ENCODE measurements at regions not wholly inside any gene's neighbourhood (a gene's known extent, or its start where the extent isn't known, plus 50 kb on each side); places are given as distances from the start of the nearest gene placed in this dataset.

DNA sequence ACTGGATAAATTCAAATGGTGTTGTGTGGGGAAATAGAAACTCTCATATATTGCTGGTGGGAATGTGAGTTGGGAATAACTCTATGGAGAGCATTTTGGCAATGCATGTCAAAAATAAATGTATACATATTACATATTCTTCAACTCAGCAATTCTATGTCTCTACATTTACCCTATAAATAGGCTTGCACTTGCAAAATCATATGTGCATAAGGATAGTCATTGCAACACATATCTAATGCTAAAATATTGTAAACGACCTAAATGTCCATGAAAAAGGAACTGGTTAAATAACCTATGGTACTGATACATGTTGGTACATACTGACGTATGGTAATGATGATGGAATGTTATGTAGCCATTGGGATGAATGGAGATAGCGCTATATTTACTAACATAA, 94.5 kb upstream of the CHD1 start:
- H3K18ac ChIP-seq (ENCODE audit: low read length) = no peak overlapping the region
- no peak for DNase-seq
- no peak overlapping the region for H4K12ac ChIP-seq (ENCODE audit: low read depth, low read length)
- no peak overlapping the region for H3K23ac ChIP-seq (ENCODE audit: low read length)
- H3K4me1 ChIP-seq (ENCODE audit: control insufficient read depth in 1 of 2, insufficient read depth in 2 of 2, low read length in 2 of 2) = peaks cover 3 to 6% of the 10 kb centered on the region in 2 experiments
- no peak overlapping the region for H4K91ac ChIP-seq (ENCODE audit: low read depth, low read length)
- no peak overlapping the region for H4K8ac ChIP-seq (ENCODE audit: low read depth, low read length)
- no peaks in the 10 kb centered on the region for H3K9me3 ChIP-seq (ENCODE audit: insufficient read depth, low read depth, low read length)
- no peak overlapping the region for H3K4me3 ChIP-seq (ENCODE audit: low read depth, low read length)
- no peak overlapping the region for H2BK12ac ChIP-seq (ENCODE audit: low read length)
- H2BK120ac ChIP-seq (ENCODE audit: insufficient read depth, low read length, poor library complexity) = no peak overlapping the region
- no CpG with 5 or more reads among the region's 3 CpGs for WGBS (ENCODE audit: extremely low coverage, insufficient coverage, insufficient read length)
- no peak overlapping the region for H2AK5ac ChIP-seq (ENCODE audit: low read length)
- H3K36me3 ChIP-seq (ENCODE audit: control insufficient read depth in 1 of 2, insufficient read depth in 2 of 2, low read length in 2 of 2) = no peaks in the 10 kb centered on the region
- no peak overlapping the region for H3K9ac ChIP-seq (ENCODE audit: low read length)
- no peak overlapping the region for H3K14ac ChIP-seq (ENCODE audit: low read length)
- no peak overlapping the region for H3K27ac ChIP-seq (ENCODE audit: low read depth, low read length)
- no peak overlapping the region for H3K4ac ChIP-seq (ENCODE audit: low read depth, low read length)
- no peaks in the 10 kb centered on the region for H3K79me1 ChIP-seq (ENCODE audit: low read length)
- no peak overlapping the region for H3K4me2 ChIP-seq (ENCODE audit: low read length)
- no peaks in the 10 kb centered on the region for H3K27me3 ChIP-seq (ENCODE audit: insufficient read depth, low read length)
- H2BK5ac ChIP-seq (ENCODE audit: low read depth, low read length, poor library complexity) = no peak overlapping the region
- no peak overlapping the region for H2AFZ ChIP-seq (ENCODE audit: insufficient read depth, low read length, poor library complexity)
- H3K79me2 ChIP-seq (ENCODE audit: control insufficient read depth, insufficient read depth, low read length, poor library complexity) = no peaks in the 10 kb centered on the region

DNA sequence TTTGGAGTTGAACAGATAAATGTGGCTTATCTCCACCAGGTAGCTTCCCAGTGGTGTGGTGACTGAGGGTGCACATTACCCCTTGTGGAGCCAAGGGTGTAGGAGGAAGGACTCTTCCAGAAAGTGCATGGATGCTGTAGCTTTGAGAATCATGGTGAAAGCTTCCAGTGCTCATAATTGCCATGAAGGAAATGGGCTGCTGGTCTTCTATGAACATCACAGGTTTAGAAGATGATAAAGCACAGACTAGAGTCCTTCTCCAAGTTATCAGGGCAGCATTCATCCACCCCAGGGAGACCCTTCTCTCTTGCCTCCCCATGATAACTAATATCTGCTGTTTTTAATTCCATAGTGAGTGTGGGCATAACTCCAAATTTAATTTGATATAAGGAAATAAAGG, 93.4 kb upstream of the CHD1 start:
- no peaks in the 10 kb centered on the region for H3K27me3 ChIP-seq (ENCODE audit: insufficient read depth, low read length)
- no peak overlapping the region for H3K14ac ChIP-seq (ENCODE audit: low read length)
- no peak overlapping the region for H2AFZ ChIP-seq (ENCODE audit: insufficient read depth, low read length, poor library complexity)
- H2BK120ac ChIP-seq (ENCODE audit: insufficient read depth, low read length, poor library complexity) = no peak overlapping the region
- H4K8ac ChIP-seq (ENCODE audit: low read depth, low read length) = no peak overlapping the region
- no peak overlapping the region for H3K9ac ChIP-seq (ENCODE audit: low read length)
- no peak overlapping the region for H3K18ac ChIP-seq (ENCODE audit: low read length)
- H3K79me2 ChIP-seq (ENCODE audit: control insufficient read depth, insufficient read depth, low read length, poor library complexity) = no peaks in the 10 kb centered on the region
- H3K4me1 ChIP-seq (ENCODE audit: control insufficient read depth in 1 of 2, insufficient read depth in 2 of 2, low read length in 2 of 2) = peaks cover 3 to 6% of the 10 kb centered on the region in 2 experiments
- no peaks in the 10 kb centered on the region for H3K79me1 ChIP-seq (ENCODE audit: low read length)
- H3K23ac ChIP-seq (ENCODE audit: low read length) = no peak overlapping the region
- no peaks in the 10 kb centered on the region for H3K36me3 ChIP-seq (ENCODE audit: control insufficient read depth in 1 of 2, insufficient read depth in 2 of 2, low read length in 2 of 2)
- no peak overlapping the region for H3K27ac ChIP-seq (ENCODE audit: low read depth, low read length)
- no peak overlapping the region for H3K4ac ChIP-seq (ENCODE audit: low read depth, low read length)
- H2BK12ac ChIP-seq (ENCODE audit: low read length) = no peak overlapping the region
- H3K4me2 ChIP-seq (ENCODE audit: low read length) = no peak overlapping the region
- H4K91ac ChIP-seq (ENCODE audit: low read depth, low read length) = no peak overlapping the region
- no peaks in the 10 kb centered on the region for H3K9me3 ChIP-seq (ENCODE audit: insufficient read depth, low read depth, low read length)
- no peak for DNase-seq
- H2AK5ac ChIP-seq (ENCODE audit: low read length) = no peak overlapping the region
- no peak overlapping the region for H2BK5ac ChIP-seq (ENCODE audit: low read depth, low read length, poor library complexity)
- no peak overlapping the region for H3K4me3 ChIP-seq (ENCODE audit: low read depth, low read length)
- H4K12ac ChIP-seq (ENCODE audit: low read depth, low read length) = no peak overlapping the region

DNA sequence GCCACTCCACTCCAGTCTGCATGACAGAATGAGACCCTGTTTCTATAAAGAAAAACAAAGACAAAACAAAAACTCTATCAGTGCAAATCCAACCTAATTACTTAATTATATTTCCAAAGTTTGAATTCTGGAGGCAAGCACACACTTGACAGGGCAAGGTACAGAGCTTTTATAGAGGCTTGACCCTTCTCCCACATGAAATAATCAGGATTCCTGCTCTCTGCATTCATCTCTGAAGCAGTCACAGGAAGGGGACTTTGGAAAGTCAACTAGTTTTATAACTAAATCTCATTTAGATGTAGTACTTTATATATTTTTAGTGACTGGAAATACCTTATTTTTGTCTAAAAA, 91.9 kb upstream of the CHD1 start:
- Histone ChIP-seq H2BK120ac (ENCODE audit: insufficient read depth, low read length, poor library complexity) (no peak overlapping the region), H3K36me3 (ENCODE audit: control insufficient read depth in 1 of 2, insufficient read depth in 2 of 2, low read length in 2 of 2) (no peaks in the 10 kb centered on the region), H3K4me2 (ENCODE audit: low read length) (no peak overlapping the region), H3K4ac (ENCODE audit: low read depth, low read length) (no peak overlapping the region), H3K18ac (ENCODE audit: low read length) (no peak overlapping the region), H3K27me3 (ENCODE audit: insufficient read depth, low read length) (no peaks in the 10 kb centered on the region), H2BK12ac (ENCODE audit: low read length) (no peak overlapping the region), H3K27ac (ENCODE audit: low read depth, low read length) (peak overlapping the region; percentile 56), H3K9me3 (ENCODE audit: insufficient read depth, low read depth, low read length) (peaks cover 2% of the 10 kb centered on the region), H3K4me1 (ENCODE audit: control insufficient read depth in 1 of 2, insufficient read depth in 2 of 2, low read length in 2 of 2) (peaks cover 3 to 6% of the 10 kb centered on the region in 2 experiments), H3K9ac (ENCODE audit: low read length) (no peak overlapping the region), H3K14ac (ENCODE audit: low read length) (no peak overlapping the region), H3K23ac (ENCODE audit: low read length) (no peak overlapping the region), H2AFZ (ENCODE audit: insufficient read depth, low read length, poor library complexity) (no peak overlapping the region), H4K8ac (ENCODE audit: low read depth, low read length) (no peak overlapping the region), H2AK5ac (ENCODE audit: low read length) (no peak overlapping the region), H4K12ac (ENCODE audit: low read depth, low read length) (no peak overlapping the region), H4K91ac (ENCODE audit: low read depth, low read length) (peak overlapping the region; percentile 37), H3K79me2 (ENCODE audit: control insufficient read depth, insufficient read depth, low read length, poor library complexity) (no peaks in the 10 kb centered on the region), H3K4me3 (ENCODE audit: low read depth, low read length) (no peak overlapping the region), H2BK5ac (ENCODE audit: low read depth, low read length, poor library complexity) (no peak overlapping the region), H3K79me1 (ENCODE audit: low read length) (no peaks in the 10 kb centered on the region)
- no peak for DNase-seq

DNA sequence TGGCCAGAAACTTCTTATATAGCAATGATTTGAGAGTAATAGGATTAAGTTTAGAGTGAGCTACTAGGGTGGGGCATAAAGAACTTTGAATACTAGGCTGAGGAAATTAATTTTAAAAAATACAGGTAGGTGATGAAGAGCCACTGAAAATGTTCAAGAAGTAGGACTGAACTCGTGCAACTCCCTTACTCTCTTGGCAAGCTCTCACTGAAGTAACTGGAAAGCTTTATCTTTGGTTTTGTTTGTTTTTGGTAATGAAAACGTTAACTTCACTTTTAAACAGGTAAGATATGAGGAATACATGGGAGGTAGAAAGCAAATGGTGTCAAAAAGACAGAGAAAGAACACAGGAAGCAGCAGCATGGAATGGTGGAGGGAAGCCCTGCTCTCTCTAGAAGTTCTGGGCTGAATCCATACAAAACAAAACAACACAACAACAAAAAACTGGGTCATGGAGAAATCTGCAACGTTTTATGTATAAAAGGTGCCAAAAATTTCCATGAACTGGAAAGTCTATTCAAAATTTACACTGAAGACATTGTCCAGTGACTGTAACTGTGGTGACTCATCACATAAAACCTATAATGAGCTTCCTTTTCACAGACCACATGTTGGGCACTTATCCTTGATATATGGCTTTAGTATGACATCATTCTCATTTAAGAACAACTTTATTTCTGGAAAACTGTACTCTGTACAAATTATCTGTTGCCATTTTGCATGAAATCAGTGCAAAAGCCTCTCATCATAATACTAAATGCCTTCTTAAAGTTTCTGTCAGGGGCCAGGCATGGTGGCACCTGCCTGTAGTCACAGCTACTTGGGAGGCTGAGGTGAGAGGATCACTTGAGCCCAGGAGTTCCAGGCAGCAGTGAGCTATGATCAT, 91.2 kb upstream of the CHD1 start:
- H4K8ac ChIP-seq (ENCODE audit: low read depth, low read length) = no peak overlapping the region
- H3K79me2 ChIP-seq (ENCODE audit: control insufficient read depth, insufficient read depth, low read length, poor library complexity) = no peaks in the 10 kb centered on the region
- no peak overlapping the region for H2BK12ac ChIP-seq (ENCODE audit: low read length)
- H2BK5ac ChIP-seq (ENCODE audit: low read depth, low read length, poor library complexity) = no peak overlapping the region
- no peak overlapping the region for H2AK5ac ChIP-seq (ENCODE audit: low read length)
- no peak overlapping the region for H4K12ac ChIP-seq (ENCODE audit: low read depth, low read length)
- no peak overlapping the region for H3K9ac ChIP-seq (ENCODE audit: low read length)
- peak in 1 of 2 donors; percentile 58 for DNase-seq
- WGBS (ENCODE audit: extremely low coverage, insufficient coverage, insufficient read length) = no CpG with 5 or more reads among the region's 3 CpGs
- H3K27me3 ChIP-seq (ENCODE audit: insufficient read depth, low read length) = no peaks in the 10 kb centered on the region
- no peaks in the 10 kb centered on the region for H3K36me3 ChIP-seq (ENCODE audit: control insufficient read depth in 1 of 2, insufficient read depth in 2 of 2, low read length in 2 of 2)
- peak overlapping the region; percentile 16 for H3K4me2 ChIP-seq (ENCODE audit: low read length)
- H4K91ac ChIP-seq (ENCODE audit: low read depth, low read length) = peak overlapping the region; percentile 37
- no peak overlapping the region for H2AFZ ChIP-seq (ENCODE audit: insufficient read depth, low read length, poor library complexity)
- no peak overlapping the region for H3K18ac ChIP-seq (ENCODE audit: low read length)
- no peak overlapping the region for H2BK120ac ChIP-seq (ENCODE audit: insufficient read depth, low read length, poor library complexity)
- H3K4me3 ChIP-seq (ENCODE audit: low read depth, low read length) = no peak overlapping the region
- H3K14ac ChIP-seq (ENCODE audit: low read length) = no peak overlapping the region
- H3K4ac ChIP-seq (ENCODE audit: low read depth, low read length) = no peak overlapping the region
- peaks cover 2% of the 10 kb centered on the region for H3K9me3 ChIP-seq (ENCODE audit: insufficient read depth, low read depth, low read length)
- H3K4me1 ChIP-seq (ENCODE audit: control insufficient read depth in 1 of 2, insufficient read depth in 2 of 2, low read length in 2 of 2) = peaks cover 3 to 6% of the 10 kb centered on the region in 2 experiments
- H3K27ac ChIP-seq (ENCODE audit: low read depth, low read length) = peak overlapping the region; percentile 56
- no peaks in the 10 kb centered on the region for H3K79me1 ChIP-seq (ENCODE audit: low read length)
- no peak overlapping the region for H3K23ac ChIP-seq (ENCODE audit: low read length)
